Fibroblast of skin of right quadriceps (primary cell): ENCODE measurements at regions not wholly inside any gene's neighbourhood (a gene's known extent, or its start where the extent isn't known, plus 50 kb on each side); places are given as distances from the start of the nearest gene placed in this dataset.

Experiments used
- DNase-seq: peaks from one replicate; pipeline ENCODE4 v3.0.0-alpha.2; 2013

DNA sequence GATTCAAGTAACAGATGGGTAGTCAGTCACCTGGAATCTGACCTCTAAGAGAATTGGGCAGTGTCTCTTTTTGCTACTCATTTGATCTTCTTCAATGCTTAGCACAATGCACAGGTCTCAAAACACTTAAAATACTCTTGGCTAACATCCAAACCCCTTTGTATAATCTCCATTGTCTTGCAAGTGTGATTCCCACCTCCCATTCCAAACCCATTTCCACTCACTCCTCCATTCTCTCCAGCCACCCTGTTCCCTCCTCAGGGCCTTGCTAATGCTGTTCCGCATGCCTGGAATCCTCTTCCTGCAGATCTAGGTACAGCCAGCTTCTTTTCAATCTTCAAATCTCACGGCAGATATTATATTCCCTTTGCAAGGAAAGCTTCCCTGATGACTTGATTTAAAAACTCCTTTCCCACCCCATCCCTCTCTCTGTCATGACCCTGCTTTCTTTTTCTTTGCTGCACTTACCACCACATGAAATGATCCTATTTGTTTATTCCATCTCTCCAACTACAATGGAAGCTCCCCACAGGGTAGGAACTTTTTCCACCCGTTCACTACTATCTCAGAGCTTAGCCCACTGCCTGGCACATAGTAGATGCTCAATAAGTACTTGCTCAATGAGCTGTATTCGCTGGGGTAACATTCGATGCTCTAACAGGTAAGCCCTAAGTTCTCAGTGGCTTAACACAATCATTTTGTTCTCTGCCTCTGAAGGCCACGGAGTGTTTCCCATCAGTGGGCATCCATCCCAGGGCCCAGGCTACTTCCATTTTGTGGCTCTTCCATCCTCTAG lies 121.7 kb downstream of the MN1 start:
- DNase-seq, result no peak

DNA sequence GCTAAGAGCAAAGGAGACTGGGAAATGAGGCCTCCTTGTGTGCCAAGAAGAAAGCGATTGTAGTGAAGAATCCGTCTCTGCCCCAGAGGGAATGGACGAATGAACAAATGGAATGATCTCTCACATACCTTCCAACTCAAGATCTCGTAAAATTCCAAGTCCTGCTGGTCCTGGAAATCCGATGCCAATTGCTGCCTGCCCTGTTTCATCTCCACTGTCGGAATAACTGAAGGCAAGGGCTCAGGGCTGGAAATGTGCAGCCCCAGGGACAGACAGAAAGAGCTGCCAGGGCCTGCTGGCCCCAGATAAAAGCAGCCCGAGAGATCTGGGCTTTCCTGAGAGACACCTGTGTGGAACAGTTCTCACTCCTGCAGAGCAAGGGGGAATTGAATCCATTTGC lies 120.9 kb downstream of the MN1 start:
- DNase-seq, result no peak

DNA sequence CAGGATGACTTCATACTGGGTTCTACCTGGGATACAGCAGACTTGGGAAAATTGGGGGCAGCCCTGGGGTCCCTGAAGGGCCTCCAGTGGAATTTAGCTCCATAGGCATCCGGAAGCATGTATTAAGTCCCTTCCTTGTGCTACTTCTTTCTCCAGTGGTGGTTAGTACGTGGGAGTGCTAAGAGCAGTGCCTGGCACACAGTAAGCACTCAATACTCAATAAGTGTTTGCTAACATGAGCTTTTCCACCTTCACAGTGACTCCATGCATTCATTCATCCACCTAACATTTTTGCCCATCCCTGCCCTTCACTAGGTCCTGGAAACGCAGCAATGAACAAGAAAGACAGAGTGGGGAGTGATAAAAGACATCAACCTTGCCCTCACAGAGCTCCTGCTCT lies 120.5 kb downstream of the MN1 start:
- DNase-seq, result no peak

DNA sequence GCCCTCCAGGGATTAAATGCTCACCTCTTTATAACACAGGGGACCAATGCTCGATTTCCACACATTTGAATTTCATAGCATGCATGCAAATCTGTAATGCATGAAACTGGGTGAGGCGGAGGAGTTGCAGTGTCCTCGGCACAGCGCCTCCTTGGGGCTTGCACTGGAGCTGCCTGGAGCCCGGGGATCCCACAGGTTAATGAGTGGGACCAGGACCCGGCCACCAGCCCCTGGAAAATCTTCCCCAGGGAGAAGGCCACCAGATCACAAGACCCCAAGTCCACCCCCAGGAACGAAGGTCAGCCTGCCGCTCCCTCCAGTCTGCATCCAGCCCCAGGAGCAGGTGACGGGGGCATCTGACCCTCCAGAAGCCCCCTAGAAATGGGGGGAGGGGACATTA lies 119.1 kb downstream of the MN1 start:
- no peak for DNase-seq

DNA sequence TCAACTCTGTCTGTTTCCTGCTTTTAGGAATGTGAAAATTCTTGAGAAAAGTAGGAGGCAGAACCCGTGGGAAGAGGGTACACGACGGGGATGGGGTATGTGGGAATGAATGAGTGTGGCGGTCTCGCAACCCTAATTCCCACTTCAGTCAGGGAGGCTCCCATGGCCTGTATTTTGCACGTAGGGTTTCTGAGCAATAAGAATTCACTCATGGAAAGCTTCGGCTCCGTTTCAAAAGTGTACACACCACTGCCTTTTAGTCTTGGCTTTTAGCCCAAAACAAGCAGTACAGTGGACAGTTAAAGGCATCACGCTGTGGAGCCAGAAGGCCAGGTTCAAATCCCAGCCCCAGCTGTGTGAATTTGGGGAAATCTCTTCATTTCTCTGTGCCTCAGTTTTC lies 116.7 kb downstream of the MN1 start:
- DNase-seq, result no peak

DNA sequence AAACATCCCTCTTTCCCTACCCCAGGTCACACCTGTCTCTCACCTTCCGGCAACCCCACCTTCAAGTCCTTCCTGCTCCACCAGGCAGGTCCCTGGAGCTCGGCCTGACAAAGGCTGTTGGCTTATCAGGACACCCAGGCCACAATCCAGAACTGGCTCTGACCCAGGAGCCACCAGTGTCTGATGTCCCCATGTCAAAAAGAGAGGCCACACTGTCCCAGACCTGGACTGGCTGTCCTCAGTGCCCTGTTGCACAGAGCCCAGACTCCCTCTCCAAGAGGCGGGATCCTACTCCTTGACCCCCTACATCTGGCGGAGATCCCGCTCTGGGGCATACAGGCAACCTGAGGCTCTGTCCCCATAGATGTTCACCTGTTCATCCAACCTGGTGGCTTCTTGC lies 116.0 kb downstream of the MN1 start:
- no peak for DNase-seq

DNA sequence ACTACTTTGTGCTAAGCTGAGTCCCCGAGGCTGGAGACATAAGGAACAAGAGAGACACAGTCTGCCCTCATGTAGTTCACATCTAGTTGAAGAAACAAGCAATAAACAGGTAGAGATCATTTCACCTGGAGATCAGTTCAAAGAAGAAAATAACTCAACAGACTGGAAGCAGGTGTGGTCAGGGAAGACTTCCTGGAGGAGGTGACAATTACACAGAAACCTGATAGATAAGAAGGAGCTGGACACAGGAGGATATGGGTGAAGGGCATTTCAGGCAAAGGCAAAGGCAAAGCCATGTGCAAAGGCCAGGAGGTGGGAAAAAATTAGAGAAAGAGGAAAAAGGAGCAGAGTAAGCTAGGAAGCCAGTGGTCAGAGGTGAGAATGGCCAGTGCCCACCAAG lies 115.6 kb downstream of the MN1 start:
- no peak for DNase-seq

DNA sequence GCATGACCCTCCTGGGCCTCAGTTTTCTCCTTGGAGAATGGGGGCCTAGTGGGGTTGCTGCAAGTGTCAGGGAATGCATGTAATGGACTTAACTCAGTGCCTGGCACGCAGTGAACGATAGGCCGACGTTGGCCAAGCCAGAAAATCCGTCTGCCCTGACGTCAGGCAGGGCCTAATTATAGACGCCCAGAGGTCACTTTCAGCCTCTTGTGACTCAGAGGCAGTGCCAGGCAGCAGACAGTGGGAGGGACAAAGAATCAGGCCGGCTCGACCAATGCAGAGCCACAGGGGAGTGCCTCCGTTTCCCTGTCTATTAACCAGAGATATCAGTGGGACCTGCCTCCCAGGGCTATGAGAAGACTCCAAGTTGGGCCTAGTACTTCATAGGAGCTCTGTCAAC lies 115.0 kb downstream of the MN1 start:
- no peak for DNase-seq

DNA sequence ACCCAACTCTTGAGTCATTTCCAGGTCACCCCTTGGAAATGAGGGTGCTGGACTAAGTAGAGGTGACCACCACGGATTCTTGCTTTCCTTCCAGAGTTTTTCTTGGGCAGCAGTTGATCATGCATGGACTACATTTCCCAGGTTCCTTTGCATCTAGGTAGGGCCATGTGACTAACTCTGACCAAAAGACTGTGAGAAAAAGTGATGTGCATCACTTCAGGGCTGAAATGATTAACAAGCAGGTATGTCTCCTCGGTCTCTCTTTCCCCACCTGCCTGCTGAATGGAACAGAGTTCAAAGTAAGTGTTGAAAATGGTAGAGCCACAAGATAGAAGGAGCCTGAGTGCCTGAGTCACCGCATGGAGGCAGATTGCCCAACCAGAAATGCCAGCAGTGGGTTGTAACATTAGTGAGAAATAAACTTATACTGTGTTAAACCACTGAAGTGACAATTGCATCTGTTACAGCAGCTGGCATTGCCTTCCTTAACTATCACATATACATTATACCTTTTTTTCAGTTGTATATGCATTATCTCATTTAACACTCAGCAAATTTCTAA lies 113.5 kb downstream of the MN1 start:
- DNase-seq, result no peak

DNA sequence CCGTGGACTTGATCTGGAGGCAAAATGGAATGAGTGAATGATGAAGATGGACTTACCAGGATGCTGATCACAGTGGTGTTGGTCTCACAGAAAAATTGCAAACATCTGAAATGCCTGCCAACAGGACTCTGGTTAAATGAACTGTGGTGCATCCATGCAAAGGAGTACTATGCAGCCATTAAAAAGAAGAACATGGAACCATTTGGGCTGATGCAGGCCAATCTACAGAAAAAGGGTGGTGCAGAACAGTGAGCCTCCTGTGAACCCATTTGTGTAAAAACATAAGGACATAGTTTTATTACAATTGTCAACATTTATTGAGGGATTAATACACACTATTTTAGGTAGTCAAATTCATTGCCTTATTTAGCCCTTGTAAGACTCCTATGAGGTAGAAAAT lies 111.9 kb downstream of the MN1 start:
- no peak for DNase-seq

DNA sequence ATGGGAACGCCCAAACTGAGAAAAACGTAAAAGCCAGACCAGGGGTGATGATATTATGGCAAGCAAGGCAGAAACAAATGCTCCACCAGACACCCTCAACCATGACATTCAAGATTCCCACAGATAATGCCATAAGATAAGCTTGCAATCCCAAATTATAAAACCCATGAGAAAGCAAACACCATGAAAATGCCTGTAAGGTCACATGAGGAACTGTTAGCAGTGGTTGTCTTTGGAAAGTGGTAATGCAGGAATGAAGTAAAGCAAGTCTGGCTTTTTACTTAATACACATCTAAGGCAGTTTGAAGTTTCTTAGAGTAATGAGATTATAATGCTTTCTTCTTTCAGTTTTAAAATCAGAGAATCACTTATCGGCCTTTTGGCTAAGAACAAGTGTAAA lies 111.0 kb downstream of the MN1 start:
- no peak for DNase-seq

DNA sequence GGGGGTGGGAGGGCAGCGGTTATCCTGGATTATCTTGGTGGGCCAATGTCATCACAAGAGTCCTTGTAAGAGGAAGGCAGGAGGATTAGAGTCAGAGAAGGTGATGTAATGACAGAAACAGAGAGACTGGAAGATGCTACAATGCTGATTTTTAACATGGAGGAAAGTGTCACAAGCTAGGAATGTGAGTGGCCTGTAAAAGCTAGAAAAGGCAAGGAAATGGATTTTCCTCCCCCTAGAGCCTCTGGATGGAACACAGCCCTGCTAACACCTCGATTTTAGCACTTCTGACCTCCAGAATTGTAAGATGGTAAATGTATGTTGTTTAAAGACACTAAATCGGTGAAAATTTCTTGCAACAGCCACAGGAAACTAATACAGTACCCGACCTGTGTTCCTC lies 109.3 kb downstream of the MN1 start:
- peak; percentile 35 for DNase-seq

DNA sequence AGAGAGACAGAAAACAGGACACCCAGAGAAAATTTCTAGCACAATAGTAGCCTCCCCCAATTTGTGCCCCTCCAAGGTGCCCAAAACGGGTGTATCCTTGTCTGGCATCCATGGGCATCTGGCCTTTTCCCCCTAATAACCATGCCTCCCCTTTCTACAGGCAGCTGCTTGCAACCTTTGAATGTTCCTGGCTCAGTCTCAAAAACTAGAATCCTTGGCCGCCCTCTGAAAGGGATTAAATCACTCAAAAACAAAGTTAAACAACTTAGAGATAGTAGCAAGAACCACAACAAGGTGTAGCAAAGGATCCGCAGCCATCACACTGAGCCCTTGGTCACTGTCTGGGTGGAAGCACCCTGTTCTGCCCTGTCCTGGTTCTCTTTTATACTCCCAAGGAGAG lies 105.6 kb downstream of the MN1 start:
- DNase-seq, result no peak

DNA sequence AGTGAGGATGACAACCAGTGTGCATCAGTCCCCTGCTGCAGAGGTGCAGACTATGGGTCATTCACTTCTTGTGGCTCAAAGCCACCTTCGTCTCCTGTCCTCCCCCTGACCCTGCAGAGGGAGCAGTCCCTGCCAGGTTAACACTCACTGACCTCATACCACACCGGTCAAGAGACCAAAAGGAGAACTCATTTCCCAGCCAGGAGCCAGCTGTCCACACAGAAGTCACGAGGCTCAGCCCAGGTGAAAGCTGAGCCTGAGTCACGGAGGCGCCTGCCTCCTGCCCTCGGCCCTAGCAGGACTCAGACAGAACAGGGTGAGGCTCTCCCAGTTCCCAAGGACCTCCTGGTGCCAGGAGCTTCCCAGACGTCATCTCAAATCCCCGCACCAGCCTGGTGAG lies 103.7 kb downstream of the MN1 start:
- DNase-seq, result no peak
